OCI-LY7 (cell line): ENCODE measurements at regions not wholly inside any gene's neighbourhood (a gene's known extent, or its start where the extent isn't known, plus 50 kb on each side); places are given as distances from the start of the nearest gene placed in this dataset.

ENCODE experiments used
- EZH2phosphoT487 ChIP-seq: fragments of 200-600 bp; sonication (generic); IDR thresholded peaks from 2 replicates; pipeline ENCODE4 v1.6.1; 2018; ENCODE audit warnings: low read depth, borderline replicate concordance, mild to moderate bottlenecking, mixed run types, antibody characterized with exemption, low read length, moderate library complexity, mixed read lengths
- TF ChIP-seq, protein P1 (sequence below): fragments of 200-600 bp; sonication (generic); conservative IDR thresholded peaks from 2 replicates; pipeline ENCODE4 v1.5.1; 2014; ENCODE audit warnings: mild to moderate bottlenecking, antibody characterized with exemption, low read length, moderate library complexity, mixed read lengths

DNA sequence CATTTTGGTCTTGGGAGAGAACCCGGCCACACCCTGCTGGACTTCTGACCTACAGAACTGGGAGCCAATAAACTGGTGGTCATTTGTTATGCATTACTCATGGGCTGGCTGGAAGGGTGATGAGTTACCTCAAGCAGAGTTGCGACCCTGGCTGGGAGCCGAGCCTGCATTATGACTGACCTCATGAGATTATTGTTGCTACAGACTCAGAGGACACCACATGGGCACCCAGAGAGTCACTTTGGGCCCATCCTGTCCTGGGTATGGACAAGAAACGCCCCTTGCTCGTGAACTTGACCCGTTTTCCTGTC is 531.7 kb downstream of the TBC1D22A start:
- TF ChIP-seq, protein P1, sequence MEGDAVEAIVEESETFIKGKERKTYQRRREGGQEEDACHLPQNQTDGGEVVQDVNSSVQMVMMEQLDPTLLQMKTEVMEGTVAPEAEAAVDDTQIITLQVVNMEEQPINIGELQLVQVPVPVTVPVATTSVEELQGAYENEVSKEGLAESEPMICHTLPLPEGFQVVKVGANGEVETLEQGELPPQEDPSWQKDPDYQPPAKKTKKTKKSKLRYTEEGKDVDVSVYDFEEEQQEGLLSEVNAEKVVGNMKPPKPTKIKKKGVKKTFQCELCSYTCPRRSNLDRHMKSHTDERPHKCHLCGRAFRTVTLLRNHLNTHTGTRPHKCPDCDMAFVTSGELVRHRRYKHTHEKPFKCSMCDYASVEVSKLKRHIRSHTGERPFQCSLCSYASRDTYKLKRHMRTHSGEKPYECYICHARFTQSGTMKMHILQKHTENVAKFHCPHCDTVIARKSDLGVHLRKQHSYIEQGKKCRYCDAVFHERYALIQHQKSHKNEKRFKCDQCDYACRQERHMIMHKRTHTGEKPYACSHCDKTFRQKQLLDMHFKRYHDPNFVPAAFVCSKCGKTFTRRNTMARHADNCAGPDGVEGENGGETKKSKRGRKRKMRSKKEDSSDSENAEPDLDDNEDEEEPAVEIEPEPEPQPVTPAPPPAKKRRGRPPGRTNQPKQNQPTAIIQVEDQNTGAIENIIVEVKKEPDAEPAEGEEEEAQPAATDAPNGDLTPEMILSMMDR, result no peak
- TF ChIP-seq EZH2phosphoT487, result no peak
